CD4-positive, alpha-beta T cell treated with Interleukin-21 for 1 hour (primary cell): ENCODE measurements at regions not wholly inside any gene's neighbourhood (a gene's known extent, or its start where the extent isn't known, plus 50 kb on each side); places are given as distances from the start of the nearest gene placed in this dataset.
"Not testable (repeated sequence)": the region's sequence is repeated elsewhere in the genome, so short reads cannot be mapped to it uniquely, and the experiment has no call there.

Source experiments
- DNase-seq: peaks from one replicate; pipeline ENCODE4 v3.0.0-alpha.2; 2020

GRCh38 chr5:100479079-100479688, 56.0 kb upstream of the FAM174A start:
- peak; percentile 37 for DNase-seq

GRCh38 chr5:100472091-100472490, 63.1 kb upstream of the FAM174A start:
- DNase-seq: no peak

- no peak for DNase-seq
Observed at GRCh38 chr5:100469767-100470166, 65.4 kb upstream of the FAM174A start.

- no peak for DNase-seq
Observed at GRCh38 chr5:100464418-100464817, 70.8 kb upstream of the FAM174A start.

- no peak for DNase-seq
Observed at GRCh38 chr5:100456615-100457014, 78.6 kb upstream of the FAM174A start.

- DNase-seq: no peak
Observed at GRCh38 chr5:100452126-100452525, 83.0 kb upstream of the FAM174A start.

- DNase-seq: no peak
Observed at GRCh38 chr5:100448111-100448528, 87.1 kb upstream of the FAM174A start.

- DNase-seq: no peak
Observed at GRCh38 chr5:100446879-100447430, 88.2 kb upstream of the FAM174A start.

- no peak for DNase-seq
Observed at GRCh38 chr5:100444961-100445360, 90.2 kb upstream of the FAM174A start.

GRCh38 chr5:100434815-100435214, 100.4 kb upstream of the FAM174A start:
- DNase-seq: no peak

GRCh38 chr5:100432741-100433140, 102.4 kb upstream of the FAM174A start:
- no peak for DNase-seq

GRCh38 chr5:100430268-100431195, 104.6 kb upstream of the FAM174A start:
- DNase-seq: peak; percentile 42

- DNase-seq: no peak
Observed at GRCh38 chr5:100424787-100425186, 110.4 kb upstream of the FAM174A start.

GRCh38 chr5:100424017-100424416, 111.2 kb upstream of the FAM174A start:
- no peak for DNase-seq

GRCh38 chr5:100423330-100423729, 111.8 kb upstream of the FAM174A start:
- no peak for DNase-seq

- no peak for DNase-seq
Observed at GRCh38 chr5:100421360-100421759, 113.8 kb upstream of the FAM174A start.

- DNase-seq: no peak
Observed at GRCh38 chr5:100418231-100418630, 116.9 kb upstream of the FAM174A start.

- no peak for DNase-seq
Observed at GRCh38 chr5:100409660-100410151, 125.5 kb upstream of the FAM174A start.

GRCh38 chr5:100407053-100407452, 128.1 kb upstream of the FAM174A start:
- no peak for DNase-seq

GRCh38 chr5:100406640-100407039, 128.5 kb upstream of the FAM174A start:
- no peak for DNase-seq

- no peak for DNase-seq
Observed at GRCh38 chr5:100402071-100402470, 133.1 kb upstream of the FAM174A start.

GRCh38 chr5:100401149-100401548, 134.0 kb upstream of the FAM174A start:
- DNase-seq: no peak

GRCh38 chr5:100398815-100399214, 136.4 kb upstream of the FAM174A start:
- not testable (repeated sequence) for DNase-seq
